HG03039 (cell line): ENCODE measurements at regions not wholly inside any gene's neighbourhood (a gene's known extent, or its start where the extent isn't known, plus 50 kb on each side); places are given as distances from the start of the nearest gene placed in this dataset.

Experiments
- ATAC-seq: cut with Tn5 transposase; IDR thresholded peaks from one replicate; pipeline ENCODE4 v1.9.1; 2021; ENCODE audit warnings: mild to moderate bottlenecking, moderate library complexity; ENCODE audit not compliant: unreplicated experiment

DNA sequence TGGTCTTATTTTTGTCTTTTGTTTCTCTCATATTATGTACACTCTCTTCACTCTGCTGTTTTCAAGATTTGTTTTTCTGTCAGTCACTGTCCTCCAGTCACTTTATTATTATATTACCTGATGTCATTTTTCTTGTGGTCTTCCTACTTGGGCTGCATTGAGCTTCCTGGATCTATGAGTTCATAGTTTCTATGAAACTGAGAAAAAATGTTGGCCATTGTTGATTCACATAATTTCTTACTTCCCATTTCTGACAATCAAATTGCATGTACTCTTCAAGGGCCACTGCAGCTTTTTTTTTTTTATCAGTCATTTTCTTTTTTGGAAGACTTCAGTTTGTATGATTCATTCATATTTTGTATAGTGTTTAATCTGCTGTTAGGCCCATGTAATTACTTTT, 1180.6 kb upstream of the GBE1 start:
- no peak for ATAC-seq

DNA sequence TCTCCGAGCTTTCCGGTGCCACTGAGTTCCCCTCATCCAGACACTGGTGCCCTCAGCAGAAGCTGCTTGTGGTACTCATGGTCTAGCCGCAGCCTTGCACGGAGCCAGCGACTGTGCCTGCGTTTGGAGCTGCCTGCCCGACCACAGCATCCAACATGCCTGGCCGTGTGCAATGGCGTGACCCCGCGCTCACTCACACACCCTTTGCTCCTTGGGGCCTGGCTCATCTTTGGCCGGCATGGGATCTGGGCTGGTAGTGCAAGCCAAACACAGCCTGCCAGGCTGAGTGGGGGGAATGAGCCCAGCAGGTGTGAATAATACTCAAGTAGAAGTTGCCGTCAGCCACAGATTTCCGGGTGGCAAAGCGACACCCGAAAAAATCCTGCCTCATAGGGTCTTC, 1178.7 kb upstream of the GBE1 start:
- no peak for ATAC-seq

- no peak for ATAC-seq
These were observed 1178.1 kb upstream of the GBE1 start for GRCh38 chr3:82939491-82940097.

DNA sequence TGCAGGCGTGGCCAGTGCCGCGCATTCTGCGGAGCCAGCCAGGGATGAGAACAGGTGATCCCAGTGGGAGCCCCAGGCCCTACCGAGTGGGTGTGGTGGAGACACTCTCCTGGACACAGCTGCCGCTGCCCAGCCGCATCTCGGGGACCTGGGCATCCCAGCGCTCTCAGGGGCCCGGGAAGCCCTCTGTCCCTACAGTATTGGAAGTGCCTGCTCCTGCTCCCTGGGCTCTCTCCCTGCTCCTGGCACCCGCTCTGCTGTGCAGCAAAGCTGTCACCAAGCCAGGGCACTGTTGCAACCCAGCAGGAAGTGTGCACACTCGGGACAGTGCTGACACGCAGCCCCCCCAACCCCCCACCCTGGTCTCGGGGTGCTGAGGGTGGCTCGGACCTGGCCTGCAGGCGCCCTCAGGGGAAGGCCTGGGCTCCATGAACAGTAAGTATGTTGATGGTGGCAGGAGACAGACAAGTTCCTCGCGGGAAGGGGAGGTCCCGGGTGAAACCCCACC, 1177.4 kb upstream of the GBE1 start:
- no peak for ATAC-seq

DNA sequence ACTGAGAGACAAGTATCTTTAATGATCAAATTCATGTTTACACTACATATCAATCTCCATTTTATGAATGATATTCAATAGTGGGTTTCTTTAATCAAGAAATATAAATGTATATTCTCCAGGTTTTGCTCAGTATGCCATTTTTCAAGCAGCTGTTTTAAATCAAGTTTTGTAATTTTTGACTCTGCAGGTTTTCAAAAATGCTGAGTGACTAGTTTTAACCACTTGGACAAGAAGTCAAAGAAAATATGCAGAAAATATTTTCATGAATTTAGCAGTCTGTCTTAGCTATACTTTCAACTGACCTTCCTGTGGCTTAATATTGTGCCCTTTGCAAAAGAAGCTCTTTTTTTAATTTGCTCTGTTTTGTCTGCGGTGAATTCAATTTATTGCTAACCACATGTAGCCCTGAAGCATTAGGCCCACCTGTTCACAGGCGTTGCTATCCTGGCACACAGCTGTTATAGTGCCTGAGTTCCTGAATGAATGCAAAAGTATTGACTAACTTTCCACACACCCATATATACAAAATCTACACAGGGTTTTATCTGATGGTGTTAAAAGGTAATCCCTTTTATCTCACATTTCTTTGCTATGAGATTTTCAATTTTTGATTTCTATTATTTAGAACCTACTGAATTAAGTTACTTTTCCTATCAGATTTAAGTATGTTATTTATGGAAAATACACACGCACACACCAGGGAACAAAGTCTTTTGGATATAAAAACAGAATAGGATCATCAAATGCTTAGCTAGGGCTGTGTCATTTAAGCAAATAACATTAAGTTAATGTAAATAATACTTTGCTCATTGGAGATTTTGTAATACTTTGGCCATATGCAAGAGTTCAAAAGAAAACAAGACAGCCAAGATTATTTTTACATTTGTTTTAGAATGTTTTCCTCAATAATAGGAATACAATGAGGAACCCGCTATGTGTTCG, 1166.1 kb upstream of the GBE1 start:
- no peak for ATAC-seq

DNA sequence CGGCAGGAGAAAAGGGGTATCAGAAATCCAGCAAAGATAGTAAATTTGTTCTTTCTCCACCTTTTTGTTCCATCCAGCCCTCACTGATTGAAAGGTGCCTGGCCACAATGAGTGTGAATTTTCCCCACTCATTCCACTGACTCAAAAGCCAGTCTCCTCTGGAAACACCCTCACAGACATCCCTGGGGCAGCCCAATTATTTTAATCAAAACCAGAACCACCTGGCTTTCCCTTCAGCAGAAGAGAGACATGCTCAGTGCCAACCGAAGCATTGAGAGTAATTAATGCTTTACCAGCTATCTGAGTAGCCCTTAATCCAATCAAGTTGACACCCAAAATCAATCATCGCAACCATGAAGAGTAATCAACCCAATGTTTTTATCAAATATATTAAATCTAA, 1129.6 kb upstream of the GBE1 start:
- no peak for ATAC-seq

DNA sequence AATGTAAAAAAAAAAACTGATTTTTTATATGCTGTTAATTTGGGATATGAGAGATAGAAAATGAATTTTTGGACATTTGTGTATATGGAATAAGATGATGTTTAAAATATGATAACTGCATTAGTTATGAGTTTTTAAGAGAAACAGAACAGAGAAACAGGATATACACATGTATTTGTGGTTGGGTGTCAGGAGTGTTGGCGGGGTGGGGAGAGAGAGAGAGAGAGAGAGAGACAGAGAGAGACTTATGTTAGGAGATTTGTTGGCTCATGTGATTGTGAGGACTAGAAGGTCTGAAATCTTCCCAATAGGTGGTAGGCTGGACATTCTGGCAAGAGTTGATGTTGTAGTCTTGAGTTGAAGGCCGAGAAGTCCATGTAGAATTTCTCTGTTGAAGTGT, 1121.6 kb upstream of the GBE1 start:
- ATAC-seq: no peak

DNA sequence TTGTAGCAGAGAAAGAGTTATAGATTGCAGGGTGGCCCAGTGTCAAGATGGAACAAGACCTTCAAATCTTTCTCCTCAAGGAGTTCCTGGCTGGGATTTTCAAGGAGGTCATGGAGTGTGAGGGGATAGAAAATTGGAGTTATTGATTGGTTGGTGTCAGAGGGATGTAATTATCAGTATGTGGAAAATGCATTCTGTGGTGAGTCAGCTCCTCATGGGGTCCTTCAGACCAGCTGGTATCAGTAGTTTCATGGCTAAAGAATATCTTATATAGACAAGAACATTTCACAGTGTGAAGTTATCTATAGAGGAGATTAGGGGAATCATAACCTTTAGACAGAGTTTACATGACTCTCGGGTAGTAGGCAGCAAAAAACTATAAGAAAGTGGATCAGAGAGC, 1114.0 kb upstream of the GBE1 start:
- no peak for ATAC-seq

GRCh38 chr3:82839871-82840270, 1078.4 kb upstream of the GBE1 start:
- no peak for ATAC-seq

- ATAC-seq: no peak
These were observed 1072.7 kb upstream of the GBE1 start for GRCh38 chr3:82834098-82834497.

DNA sequence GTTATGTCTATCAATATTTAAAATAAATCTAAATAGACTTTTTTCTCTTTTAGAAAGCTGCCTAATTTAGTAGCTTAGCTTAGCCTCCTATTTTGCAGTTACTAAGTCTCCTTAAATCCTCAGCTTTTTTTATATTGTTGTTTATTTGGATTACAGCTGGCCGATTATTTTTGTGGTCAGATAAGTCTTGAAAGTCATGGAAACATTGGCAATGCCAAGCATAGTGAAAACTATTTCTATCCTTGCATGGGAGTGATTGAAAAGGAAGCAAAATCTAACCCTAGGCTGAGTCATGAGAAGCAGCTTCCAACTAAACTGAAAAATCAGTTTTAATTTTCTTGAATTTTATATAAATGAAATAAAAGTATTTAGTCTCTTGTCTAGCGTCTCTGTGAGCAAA, 1063.0 kb upstream of the GBE1 start:
- no peak for ATAC-seq

DNA sequence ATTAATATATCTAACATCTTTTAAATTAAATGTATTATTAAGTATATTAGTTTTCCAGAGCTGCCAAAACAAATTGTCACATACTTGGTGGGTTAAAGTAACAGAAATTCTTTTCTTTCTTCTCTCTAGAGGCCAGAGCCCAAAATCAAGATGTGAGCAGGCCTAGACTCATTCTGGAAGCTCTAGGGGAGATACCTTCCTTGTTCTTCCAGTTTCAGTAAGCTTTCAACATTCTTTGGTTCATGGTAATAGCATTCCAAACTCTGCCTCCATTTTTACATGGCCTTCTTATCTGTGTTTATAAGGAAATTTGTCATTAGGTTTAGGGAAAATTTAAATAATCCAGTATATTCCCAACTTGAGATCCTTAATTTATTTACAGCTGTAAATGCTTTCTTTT, 1054.6 kb upstream of the GBE1 start:
- no peak for ATAC-seq

DNA sequence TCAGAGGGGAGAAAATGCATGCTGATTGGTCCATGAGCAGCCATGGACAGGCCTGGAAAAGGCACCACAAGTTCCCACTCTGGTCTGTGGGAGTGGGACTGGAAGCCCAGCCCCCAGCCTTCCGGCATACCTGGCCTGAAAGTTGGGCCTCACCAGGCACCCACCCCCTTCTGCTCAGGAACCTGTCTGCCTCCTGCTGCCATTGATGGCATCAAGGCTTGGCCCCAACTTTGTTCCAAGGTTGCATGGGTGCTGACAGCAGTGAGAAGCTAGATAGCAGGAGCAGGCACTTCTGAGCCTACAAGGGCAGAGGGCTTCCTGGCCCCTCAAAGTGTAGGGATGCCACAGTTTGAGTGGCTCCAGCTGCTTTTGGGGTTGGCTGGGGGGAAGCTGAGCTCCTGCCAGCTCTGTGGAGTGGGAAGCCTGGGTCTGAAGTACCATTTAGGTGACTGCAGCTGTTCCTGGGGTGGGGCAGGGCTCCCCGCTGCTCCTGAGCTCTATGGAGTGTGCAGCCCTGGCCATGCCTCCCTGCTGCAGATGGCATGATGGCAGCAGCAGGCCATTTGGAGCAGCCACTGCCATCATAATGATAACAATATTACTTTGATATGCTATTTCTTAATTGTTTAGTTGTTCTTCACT, 1054.1 kb upstream of the GBE1 start:
- no peak for ATAC-seq

DNA sequence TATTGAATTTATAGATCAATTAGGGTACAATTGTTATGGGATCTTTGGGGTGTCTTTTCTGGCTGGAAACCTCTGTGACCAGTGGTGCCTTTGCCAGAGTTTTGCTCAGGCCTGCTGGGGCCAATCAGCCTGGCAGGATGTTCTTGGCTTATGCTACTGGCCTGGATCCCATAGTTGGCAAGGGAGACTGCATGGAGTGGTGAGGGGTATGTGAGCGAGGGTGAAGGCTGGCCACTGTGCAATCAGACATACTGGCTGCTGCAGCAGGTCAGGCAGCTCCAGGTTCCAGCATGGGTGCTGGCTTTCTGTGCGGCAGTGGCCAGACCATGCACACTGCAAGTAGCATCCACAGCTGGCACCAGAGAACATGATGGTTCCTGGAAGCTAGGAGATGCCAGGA, 1053.2 kb upstream of the GBE1 start:
- ATAC-seq: no peak

- ATAC-seq: no peak
These were observed 1046.3 kb upstream of the GBE1 start for GRCh38 chr3:82807781-82808180.

DNA sequence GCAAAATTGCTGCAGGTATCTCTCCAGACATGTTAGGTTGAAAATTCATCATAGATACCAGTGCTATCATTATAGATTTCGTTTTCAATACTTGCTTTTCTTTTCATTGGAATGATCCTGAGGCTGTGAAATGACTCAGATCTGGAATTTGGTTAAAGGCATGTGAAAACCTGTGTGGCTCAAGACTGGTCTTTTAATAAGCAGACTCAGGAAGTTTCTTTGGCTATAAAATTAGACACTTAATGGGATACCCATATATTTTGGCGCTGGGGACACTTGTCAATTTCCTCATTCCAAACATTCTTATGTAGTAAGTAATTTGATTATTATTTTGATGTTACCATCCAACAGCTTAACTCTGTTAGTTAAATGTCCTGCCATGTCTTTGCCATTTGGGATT, 1041.1 kb upstream of the GBE1 start:
- no peak for ATAC-seq

- ATAC-seq: no peak
These were observed 1038.8 kb upstream of the GBE1 start for GRCh38 chr3:82800248-82800647.

DNA sequence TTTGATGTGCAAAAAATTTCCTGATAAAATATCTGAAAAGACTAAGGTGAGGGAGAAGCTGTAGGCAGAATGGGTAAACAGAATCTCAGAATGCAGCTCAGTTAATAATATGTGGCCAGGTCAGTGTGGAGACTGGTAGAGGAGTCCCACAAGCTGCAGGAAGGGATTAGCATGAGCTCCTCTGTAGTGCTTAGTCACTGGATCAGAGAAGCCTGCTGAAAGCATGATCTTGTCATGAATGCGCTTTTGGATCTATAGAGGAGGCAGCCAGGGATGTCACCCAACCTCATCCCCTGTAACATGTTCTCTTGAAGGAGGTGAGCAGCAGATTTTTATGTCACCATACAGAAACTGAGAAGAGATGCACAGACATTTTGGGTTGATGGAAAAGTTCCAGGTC, 1035.3 kb upstream of the GBE1 start:
- no peak for ATAC-seq

DNA sequence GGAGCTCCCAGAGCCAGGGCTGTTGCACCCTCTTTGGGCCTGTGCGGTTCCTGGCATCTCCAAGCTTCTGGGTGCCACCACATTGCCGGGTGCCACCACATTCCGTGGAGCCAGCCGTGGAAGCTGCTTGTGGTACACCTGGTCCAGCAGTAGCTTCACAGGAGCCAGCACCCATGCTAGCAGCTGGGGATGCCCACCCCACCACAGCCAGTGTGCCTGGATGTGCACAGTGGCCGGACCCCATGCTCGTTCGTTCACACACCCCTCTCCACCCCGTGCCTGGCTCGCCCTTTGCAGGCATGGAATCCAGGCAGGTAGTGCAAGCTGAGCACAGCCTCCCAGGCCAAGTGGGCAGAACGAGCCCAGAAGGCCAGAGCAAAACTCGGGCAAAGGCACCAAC, 1029.8 kb upstream of the GBE1 start:
- no peak for ATAC-seq

DNA sequence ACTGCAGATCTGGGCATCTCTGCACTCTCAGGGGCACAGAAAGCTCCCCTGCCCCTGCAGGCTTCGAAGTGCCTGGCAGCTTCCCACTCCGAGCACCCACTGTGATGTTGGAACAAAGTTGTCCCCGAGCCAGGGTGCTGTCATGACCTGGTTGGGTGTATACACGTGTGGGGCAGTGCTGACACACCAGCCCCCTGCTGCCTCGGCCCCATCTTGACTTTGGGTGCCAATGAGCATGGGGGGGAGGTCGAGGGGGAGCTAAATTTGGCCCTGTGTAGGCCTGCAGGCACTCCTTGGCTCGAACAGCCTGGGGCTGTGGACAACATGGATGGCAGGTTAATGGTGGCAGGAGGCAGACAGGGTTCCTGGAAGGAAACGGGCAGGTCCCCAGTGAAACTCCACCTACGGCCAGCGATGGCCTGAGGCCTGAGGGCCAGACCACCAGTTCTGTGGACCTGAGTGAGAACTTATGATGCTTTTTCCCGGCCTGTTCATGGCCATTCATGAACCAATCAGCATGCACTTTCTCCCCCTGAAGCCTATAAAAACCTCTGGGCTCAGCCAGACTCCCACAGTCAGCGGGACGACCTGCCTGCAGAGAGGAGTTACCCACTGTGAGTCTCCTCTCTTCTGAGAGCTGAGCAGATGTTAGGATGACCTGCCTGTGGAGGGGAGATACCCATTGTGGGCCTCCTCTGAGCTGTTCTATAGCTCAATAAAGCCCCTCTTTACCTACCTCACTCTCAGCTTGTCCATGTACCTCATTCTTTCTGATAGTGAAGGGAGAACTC, 1029.1 kb upstream of the GBE1 start:
- no peak for ATAC-seq

DNA sequence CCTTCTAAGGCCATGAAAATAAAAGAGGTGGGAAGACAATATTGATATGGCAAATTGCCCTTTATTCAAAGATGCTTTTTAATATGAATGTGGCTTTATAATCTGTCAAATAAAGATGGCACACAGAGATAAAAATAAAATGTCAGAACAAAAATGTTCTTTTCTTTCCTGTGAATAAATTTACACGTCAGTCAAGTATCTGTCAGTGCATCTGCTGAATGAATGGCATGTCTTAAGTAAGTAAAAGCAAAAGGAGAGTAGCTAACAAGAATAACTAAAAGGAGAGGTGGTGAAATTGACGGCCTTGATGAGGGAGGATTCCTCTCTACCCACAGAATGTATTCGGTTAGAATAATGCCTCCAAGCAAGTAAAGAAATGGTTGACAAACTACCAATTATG, 1021.7 kb upstream of the GBE1 start:
- no peak for ATAC-seq
